Activated naive CD4-positive, alpha-beta T cell treated with Interleukin-2 at 50 U/mL for 16 hours (primary cell): ENCODE measurements at regions not wholly inside any gene's neighbourhood (a gene's known extent, or its start where the extent isn't known, plus 50 kb on each side); places are given as distances from the start of the nearest gene placed in this dataset.
A peak's percentile ranks its signal among the peaks of the same experiment; 100 is the strongest.

Experiments used
- DNase-seq: peaks from one replicate; pipeline ENCODE4 v3.0.0-alpha.2; 2020

DNA sequence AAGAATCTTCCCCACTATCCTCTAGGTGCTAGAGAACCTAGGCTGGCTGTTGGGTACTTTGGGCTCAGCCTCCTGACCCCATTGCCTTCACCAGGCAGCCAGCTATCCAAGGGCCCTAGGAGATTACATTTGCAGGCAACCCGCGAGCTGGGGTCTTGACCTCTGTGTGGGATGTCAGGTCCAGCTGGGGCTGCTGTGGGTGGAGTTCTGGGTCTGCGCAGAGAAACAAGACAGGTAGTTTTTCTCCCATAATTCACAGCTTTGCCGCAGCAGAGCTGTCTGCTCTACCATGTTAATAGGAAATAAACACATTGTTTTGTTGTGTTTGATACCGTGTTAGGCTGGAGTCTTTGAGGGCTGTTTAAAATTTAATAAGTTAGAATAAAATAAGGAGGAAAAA lies 142.8 kb upstream of the PLET1 start:
- DNase-seq, result no peak

DNA sequence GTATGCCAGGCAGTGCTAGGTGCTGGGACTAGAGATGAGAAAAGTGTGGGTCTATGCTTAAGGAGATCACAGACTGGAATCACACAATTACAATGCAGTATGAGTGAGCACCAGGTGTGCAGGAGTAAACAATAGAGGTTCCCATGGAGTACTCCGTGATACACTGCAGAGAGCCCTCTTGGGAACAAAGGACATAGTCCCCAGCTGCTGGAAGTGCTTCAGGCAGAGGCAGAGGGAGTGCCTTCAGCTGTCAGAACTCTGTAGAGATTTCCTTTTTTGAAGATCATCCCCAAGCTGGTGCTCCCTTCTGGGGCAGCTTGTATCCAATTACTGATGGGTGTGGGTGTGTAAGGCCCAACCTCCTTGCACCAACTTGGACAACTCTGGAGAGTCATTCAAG lies 143.5 kb upstream of the PLET1 start:
- no peak for DNase-seq

DNA sequence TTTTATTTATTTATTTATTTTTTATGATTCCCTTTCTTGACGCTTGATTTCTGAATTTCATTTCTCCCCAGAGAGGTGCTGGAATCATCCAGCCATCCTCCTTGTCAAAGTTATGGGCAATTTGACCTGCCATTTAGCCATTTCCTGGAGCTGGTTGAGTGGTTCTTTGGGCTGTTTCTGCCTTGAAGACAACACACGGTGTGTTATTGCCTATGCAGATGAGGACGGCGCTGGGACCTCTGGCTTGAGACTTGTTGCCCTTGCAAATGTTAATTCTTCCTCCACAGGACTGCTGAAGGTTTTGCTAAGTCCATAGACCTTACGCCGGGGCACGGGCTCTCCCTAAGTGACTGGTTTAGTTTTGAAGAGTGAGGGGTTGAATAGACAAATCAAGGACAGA lies 147.9 kb upstream of the PLET1 start:
- no peak for DNase-seq

- DNase-seq, result no peak
Observed at GRCh38 chr11:112410325-112410724, 149.7 kb upstream of the PLET1 start.

GRCh38 chr11:112412383-112412782 lies 151.7 kb upstream of the PLET1 start:
- DNase-seq, result no peak

DNA sequence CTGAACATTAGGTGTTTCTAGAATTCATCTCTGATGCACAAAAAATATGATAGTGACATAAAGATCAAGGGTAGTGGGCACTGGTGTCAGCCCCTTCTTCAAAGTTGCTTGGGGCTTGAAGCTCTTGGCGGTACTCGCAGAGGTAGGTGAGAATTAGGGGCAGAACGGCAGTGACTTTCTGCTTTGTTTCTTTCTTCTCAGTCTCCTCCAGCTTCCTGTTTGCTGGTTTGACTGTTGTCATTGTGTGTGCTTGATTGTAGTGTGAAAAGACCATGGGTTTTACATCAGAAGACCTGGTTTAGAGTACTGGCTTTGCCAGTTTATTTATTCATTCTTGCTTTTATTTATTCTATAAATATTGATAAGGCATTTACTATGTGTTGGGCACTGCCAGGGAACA lies 156.7 kb upstream of the PLET1 start:
- no peak for DNase-seq

DNA sequence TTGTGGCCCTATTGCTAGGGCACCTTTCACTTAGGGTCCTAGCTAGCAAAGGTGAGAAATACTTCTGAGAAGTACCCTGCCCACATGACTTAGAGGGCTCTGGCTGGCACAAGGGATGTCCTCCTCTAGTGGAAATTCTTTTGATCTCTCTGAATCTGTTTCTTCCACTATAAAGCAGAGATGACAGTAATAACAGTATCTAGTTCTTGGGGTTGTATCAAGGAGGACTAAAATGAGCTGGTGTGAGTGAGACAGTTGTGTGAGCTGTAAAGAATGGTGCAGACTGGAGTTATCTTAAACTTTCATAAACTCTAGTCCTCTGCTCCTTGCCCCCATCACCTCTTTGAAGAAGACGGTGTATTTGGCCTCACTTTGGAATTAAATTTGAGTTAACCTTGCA lies 157.8 kb upstream of the PLET1 start:
- no peak for DNase-seq

GRCh38 chr11:112421879-112422278 lies 161.2 kb upstream of the PLET1 start:
- DNase-seq, result no peak

DNA sequence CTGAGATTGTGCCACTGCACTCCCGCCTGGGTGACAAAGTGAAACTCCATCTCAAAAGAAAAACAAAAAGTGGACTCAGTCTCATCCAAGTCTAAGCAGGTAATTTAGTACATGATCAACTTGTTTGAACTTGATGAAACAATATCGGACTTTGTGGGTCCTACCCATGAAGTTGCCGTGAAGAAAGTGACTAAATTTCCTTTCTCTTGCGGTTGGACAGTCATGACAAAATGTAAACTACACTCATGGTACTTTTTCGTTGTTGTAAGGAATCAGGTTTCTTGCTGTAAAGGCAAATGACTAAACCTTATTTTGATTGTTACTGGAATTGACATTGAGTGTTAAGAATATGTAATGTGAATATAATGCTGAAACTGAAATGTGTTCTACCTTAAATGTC lies 164.5 kb upstream of the PLET1 start:
- no peak for DNase-seq

DNA sequence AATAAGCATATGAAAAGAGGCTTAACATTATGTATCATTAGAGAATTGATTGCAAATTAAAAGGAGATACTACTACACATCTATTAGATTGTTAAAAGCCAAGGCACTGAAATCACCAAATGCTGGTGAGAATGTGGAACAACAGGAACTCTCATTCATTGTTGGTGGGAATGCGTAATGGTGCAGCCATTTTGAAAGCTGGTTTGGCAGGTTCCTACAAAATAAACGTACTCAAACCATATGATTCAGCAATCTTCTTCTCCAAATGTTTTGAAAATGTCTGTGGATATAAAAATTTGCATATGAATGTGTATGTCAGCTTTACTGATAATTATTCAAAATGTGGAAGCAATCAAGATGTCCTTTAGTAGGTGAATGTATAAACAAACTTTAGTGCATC lies 176.4 kb upstream of the PLET1 start:
- DNase-seq, result no peak

DNA sequence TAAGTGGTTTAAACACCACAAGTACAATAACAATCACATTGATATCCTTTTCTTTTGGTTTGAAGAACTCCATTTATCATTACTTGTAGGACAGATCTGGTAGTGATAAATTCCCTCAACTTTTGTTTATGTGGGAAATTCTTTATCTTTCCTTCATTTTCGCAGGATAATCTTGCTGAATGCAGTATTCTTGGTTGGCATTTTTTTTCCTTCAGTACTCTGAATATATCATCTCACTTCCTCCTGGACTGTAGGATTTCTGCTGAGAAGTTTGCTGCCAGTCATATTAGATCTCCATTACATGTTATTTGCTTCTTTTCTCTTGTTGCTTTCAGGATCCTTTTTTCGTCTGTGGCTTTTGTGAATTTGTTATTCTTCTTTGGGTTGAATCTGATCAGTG lies 179.0 kb upstream of the PLET1 start:
- no peak for DNase-seq

GRCh38 chr11:112440518-112440917 lies 179.9 kb upstream of the PLET1 start:
- DNase-seq, result no peak

DNA sequence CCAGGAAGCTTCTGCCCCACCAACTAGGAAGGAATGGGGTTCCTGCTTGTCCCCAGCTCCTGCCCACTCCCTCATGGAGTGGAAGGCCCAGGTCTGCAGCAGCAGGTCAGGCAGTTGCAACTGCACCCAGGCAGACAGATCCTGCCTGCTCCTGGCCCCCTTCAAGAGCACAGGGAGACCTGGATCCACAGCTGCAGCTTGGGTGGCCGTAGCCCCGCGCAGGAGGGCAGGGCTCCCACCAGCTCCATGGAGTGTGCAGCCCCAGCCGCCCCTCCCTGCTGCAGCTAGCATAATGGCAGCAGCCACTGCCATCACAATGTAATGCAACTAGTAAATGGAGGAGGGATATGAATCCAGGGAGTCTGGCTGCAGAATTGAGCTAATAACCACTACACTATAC lies 187.5 kb upstream of the PLET1 start:
- no peak for DNase-seq

DNA sequence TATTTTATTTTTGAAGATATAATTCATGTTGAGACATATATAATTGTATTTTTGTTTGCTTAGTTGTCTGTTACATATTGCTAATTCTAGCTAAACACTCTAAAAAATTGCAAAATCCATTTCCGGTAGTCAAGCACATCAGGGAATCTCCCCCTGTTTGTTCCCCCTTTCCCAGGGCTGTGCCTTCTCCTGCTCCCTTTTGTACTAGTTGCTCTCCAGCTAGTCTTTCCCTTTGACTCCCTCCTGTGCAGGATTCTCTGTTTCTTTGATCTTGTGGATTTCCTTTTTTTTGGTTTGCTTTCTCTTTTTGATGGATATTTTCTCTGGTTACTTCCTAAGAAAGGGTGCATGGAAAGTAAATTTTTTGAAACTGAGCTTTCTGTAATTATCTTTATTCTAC lies 188.1 kb upstream of the PLET1 start:
- DNase-seq, result no peak

DNA sequence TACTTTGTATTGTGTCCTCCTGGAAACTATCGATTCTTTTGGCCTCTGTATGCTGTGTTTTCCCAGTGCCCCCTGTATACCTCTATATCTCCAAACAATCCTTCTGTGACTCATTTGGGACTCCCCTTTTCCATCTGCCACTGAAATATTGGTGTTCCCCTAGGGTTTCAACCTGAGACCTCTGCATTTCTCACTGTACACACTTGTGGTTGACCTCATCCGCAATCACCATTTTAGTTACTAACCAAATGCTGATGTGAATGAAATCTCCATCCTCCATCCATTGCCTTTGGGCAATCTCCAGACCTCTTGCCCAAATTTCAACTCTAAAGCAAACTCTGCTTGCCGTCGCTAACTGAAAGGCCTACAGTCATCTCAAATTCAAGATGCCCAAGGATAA lies 190.6 kb upstream of the PLET1 start:
- DNase-seq, result no peak

DNA sequence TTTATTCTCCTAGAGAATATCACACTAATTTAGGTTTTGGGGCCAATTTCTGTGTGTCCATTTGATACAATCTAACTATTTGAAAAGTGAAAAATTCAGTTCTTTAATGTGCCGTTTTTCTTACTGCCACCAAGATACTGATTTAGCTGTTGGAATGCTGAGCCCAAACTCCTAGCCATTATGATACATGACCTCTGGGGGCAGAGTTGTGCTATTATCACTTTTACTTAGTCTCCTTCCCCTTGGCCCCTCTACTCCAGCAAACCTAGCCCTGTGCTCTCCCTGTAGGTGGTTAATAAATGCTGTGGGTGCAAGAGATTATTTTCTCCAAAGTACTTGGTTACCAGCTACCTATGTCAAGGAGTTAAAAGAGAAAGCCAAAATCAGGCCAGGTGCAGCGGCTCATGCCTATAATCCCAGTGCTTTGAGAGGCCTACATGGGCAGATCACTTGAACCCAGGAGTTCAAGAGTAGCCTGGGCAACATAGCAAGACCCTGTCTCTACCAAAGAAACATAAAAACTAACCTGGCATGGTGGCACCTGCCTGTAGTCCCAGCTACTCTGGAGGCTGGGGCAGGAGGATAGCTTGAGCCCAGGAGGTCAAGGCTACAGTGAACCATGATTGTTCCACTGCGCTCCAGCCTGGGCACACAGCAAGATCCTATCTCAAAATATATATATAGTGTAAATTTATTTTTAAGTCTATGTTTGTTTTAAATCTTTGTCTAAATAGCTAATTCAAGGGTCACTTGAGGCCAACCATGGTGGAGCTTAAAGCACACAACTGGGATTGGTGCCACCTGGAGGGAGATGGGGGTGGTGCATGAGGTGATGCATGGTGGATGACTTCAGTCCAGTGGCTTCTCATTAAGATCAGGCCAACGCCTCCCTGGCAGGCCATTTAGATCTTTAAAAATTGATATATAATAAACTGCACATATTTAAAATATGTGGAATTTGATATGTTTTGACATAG lies 193.2 kb upstream of the PLET1 start:
- DNase-seq, result peak; percentile 31

GRCh38 chr11:112454841-112455240 lies 194.2 kb upstream of the PLET1 start:
- DNase-seq, result no peak

DNA sequence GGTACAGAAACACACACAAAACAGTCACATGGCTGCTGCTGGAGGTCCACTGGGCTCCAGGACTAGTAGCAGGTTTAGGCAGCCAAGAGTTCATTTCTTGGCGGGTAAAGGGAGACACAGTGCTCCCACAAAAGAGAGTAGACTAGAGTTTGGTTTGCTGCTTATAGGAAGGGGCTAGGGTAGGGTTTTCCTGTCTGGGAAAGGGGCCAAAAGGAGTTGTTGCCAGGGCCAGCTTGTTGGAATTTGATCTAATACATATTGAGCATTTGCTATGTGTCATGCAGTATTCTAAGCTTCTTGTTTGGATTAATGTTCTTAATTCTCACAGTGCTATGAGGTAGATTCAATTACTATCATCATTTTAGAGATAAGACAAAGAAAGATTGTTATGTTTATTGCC lies 195.1 kb upstream of the PLET1 start:
- no peak for DNase-seq

GRCh38 chr11:112457532-112457931 lies 196.9 kb upstream of the PLET1 start:
- DNase-seq, result no peak

GRCh38 chr11:112459001-112459400 lies 198.3 kb upstream of the PLET1 start:
- DNase-seq, result no peak

DNA sequence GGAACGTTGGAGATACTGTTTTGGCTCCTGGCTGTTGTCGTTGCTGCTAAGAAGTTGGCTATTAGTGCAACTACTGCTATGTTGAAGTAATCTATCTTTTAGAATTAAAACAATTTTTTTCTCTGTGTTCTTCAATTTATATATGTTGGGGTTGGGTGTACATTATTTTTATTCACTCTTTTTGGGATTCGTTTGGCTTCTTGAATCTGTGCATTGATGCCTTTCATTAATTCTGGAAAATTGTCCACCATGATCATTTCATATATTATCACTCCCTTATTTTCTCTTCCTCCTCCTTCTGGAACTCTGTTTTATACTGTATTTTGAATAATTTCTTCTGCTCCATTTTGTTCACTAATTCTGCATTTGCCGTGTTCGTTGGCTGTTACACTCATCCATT lies 199.5 kb upstream of the PLET1 start:
- DNase-seq, result no peak

DNA sequence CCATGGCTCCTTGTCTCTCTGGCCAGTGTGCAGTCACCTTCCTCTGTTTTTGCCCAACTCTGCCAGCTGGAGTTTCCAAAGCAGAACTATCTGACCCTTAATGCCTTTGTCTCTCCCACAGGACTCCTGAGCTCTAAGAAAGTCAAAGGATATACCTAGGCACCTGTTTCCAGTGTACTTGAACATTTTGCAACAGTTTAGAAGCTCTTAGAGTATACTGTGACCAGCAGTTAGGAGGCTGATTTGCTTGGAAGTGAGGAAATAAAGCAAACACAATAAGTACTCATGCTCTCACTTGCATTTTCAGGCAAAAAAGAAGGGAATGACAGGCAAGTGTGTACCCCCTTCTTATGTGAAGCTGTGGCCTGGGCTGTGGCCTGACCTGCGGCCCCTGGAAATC lies 204.3 kb upstream of the PLET1 start:
- DNase-seq, result no peak

GRCh38 chr11:112465433-112466024 lies 204.9 kb upstream of the PLET1 start:
- no peak for DNase-seq

DNA sequence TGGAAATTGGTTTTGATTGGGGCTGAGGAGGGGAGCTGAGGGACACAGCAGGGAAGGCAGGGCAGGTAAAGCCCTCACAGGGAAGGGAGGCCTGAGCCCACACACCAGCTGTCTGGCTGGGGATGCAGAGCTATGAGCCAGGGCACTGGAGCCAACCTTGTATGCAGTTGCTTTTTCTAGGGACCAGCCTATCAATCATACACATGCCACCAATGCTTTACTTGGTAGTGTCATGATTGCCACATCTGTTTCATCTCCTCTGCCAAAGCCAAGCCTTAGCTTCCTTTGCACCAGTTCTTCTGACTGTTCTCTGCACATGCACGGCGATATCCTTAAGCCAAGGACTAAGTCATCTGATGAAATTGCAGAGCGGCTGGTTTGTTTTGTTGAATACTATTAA lies 207.1 kb upstream of the PLET1 start:
- DNase-seq, result no peak

DNA sequence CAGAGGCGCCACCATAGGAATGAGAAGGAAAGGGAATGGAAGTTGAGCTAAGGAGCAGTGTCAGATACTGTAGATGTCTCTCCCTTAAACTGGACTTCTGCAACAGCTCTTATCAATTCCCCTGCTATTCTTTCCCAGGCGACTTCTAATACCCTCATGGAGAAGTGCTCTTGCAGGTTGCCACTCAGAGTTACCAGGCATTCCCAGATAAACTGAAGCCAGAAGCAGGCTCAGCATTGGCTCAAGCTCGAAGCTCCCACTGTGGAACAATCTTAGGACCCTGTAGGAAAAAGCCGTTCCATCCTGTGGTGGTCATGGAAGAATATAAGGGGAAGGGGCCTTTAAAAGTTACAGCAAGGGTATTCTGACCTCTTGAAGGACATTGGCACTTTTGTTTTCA lies 208.7 kb upstream of the PLET1 start:
- no peak for DNase-seq
